ENCODE measurements at regions not wholly inside any gene's neighbourhood (a gene's known extent, or its start where the extent isn't known, plus 50 kb on each side); places are given as distances from the start of the nearest gene placed in this dataset.

DNA sequence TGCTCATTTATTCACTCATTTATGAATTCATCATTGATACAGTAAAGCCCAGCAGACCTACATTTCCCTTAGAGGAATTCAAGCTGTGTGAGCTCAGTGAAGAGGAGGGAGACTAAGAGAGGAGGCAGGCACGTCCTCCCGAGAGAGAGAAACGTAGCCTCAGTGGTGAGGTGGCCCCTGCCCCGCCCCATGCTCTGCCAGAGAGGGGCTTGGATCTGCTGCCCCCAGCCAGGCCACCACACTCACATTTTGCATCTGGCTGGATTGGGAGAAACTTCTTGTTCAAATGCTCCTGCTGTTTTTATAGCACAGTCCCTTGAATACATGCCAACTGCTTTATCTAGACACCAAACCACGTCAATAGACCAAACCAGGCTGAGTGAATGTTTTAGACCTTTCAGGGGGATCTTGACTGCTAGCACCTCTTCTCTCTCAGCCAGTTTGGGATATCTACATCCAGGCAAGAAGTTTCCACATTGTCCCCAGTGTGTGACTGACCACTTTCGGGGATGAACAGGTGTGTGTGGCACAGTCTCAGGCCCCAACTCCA, 67.7 kb upstream of the AJAP1 start:
- in situ Hi-C loops (cut with HindIII; ENCODE audit: low sequenced_read_pairs): no loop called here
- no peak overlapping the region for H3K4me3 ChIP-seq (ENCODE audit: low read depth, low read length)
- no peak for DNase-seq (ENCODE audit: low read depth, low spot score)
- TF ChIP-seq, protein P1, sequence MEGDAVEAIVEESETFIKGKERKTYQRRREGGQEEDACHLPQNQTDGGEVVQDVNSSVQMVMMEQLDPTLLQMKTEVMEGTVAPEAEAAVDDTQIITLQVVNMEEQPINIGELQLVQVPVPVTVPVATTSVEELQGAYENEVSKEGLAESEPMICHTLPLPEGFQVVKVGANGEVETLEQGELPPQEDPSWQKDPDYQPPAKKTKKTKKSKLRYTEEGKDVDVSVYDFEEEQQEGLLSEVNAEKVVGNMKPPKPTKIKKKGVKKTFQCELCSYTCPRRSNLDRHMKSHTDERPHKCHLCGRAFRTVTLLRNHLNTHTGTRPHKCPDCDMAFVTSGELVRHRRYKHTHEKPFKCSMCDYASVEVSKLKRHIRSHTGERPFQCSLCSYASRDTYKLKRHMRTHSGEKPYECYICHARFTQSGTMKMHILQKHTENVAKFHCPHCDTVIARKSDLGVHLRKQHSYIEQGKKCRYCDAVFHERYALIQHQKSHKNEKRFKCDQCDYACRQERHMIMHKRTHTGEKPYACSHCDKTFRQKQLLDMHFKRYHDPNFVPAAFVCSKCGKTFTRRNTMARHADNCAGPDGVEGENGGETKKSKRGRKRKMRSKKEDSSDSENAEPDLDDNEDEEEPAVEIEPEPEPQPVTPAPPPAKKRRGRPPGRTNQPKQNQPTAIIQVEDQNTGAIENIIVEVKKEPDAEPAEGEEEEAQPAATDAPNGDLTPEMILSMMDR (IDR thresholded peaks at IDR 0.05; ENCODE audit: low read depth, low read length): no peak

DNA sequence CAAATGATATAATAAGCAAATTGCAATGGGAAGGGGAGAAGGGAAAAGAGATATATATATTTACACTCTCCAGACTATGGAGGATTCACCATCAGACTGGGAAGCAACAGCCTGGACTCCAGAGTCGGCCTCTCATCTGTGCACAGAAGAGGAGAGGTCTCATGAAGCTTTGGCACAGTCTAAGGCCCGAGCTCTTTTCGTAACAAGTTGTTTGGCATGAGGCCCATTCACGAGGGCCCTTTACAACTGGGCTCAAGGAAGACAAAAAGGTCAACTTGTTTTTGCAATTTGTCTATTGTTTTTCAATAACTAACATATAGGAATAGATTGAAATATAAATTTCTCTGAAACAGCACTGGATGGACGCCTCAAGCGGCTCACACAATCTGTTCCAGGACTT, 66.7 kb upstream of the AJAP1 start:
- no peak overlapping the region for H3K4me3 ChIP-seq (ENCODE audit: low read depth, low read length)
- TF ChIP-seq, protein P1 (IDR thresholded peaks at IDR 0.05; ENCODE audit: low read depth, low read length): no peak
- in situ Hi-C loops (cut with HindIII; ENCODE audit: low sequenced_read_pairs): no loop called here
- no peak for DNase-seq (ENCODE audit: low read depth, low spot score)

DNA sequence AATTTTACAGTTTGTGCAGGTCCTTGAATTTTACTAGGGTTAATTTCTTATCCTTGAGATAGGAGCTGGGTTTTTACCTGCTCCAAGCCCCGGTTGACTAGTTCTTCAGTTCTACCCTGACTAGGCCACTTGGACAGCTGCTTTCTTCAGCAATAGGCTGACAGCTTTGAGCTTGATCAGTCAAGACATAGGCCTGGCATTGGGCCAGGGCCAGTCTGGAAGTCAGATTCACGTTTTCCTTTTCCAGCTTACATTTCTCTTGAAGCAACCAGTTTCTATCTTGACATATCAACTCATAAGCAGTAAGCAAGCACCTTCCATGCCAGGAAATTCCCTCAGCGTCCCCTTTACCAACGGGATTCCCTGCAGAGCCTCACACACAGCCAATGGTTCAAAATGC, 63.7 kb upstream of the AJAP1 start:
- in situ Hi-C loops (cut with HindIII; ENCODE audit: low sequenced_read_pairs): no loop called here
- TF ChIP-seq, protein P1 (IDR thresholded peaks at IDR 0.05; ENCODE audit: low read depth, low read length): no peak

DNA sequence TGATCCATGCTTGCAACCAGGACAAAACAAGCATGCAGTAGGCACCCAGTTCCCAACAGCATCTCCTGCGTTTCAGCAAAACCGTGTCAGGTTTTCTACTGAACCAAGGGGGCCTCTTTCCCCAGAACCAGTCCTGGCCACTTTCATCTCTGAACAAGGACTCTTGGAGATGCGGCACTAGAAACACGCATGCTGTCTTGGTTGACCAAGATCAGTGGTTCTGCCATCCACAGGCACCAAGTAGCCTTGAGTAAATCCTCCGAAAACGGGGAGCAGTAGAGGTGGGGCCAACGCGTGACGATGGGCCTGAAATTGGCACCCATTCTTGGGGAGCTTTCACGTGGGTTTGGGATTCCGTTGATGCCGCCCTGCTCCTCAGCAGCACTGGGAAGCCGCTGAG, 62.5 kb upstream of the AJAP1 start:
- in situ Hi-C loops (cut with HindIII; ENCODE audit: low sequenced_read_pairs): no loop called here
- H3K4me3 ChIP-seq (ENCODE audit: low read depth, low read length): no peak overlapping the region
- DNase-seq (ENCODE audit: low read depth, low spot score): no peak
- TF ChIP-seq, protein P1 (IDR thresholded peaks at IDR 0.05; ENCODE audit: low read depth, low read length): no peak

More for the DNA sequence above, 63.7 kb upstream of the AJAP1 start:
- no peak for DNase-seq (ENCODE audit: low read depth, low spot score)
- H3K4me3 ChIP-seq (ENCODE audit: low read depth, low read length): no peak overlapping the region

DNA sequence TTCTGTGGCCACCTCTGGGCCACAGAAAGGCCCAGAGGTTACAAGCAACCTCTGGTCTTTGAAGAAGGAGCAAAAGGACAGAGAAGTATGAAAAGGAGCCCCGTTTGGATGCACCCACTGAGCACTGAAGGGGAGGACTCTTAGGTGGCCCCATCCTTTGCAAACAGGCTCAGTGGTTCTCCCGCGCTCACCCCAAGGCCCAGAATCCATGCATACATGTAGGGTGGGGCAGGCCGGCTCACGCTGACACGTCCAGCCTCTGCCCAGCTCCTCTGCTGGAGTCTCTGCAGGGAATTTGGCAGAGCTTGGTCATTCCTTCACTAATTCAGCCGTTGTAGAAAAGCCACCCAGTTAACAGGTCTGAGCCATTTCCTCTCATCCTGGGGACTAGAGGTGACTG, 61.3 kb upstream of the AJAP1 start:
- TF ChIP-seq, protein P1 (IDR thresholded peaks at IDR 0.05; ENCODE audit: low read depth, low read length): no peak
- in situ Hi-C loops (cut with HindIII; ENCODE audit: low sequenced_read_pairs): no loop called here
- DNase-seq (ENCODE audit: low read depth, low spot score): no peak

DNA sequence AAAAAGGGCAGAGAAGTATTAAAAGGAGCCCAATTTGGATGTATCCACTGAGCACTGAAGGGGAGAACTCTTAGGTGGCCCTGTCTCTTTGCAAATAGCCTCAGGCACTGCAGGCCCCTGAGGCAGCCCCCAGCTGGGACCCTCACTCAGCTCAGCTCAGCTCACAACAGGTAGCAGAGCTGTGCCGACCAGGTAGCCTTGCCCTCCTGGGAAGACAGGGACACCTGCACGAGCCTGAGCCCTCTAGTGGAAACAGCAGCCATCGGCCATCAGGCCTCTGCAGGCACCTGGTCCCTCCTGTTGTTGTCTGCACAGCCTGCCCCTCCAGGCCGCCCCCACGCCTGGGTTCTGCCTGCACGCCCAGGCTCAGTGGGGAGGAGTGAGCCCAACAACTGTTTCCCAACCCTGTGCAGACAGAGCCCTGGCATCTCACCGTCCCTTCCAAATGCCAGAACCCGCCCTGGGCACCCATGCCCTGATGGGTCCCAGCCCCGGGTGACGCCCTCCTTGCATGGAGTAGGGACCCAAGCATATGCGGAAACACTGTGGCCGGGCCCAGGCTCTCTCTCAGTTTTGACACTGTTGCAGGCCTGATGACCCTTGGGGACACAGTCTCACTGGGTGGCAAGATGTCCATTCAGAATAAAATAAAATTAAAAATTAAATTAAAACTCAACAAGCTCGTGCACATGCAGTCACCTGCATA, 60.0 kb upstream of the AJAP1 start:
- in situ Hi-C loops (cut with HindIII; ENCODE audit: low sequenced_read_pairs): no loop called here

More for the DNA sequence above, 61.3 kb upstream of the AJAP1 start:
- no peak overlapping the region for H3K4me3 ChIP-seq (ENCODE audit: low read depth, low read length)

More for the DNA sequence above, 60.0 kb upstream of the AJAP1 start:
- TF ChIP-seq, protein P1 (IDR thresholded peaks at IDR 0.05; ENCODE audit: low read depth, low read length): no peak
- DNase-seq (ENCODE audit: low read depth, low spot score): no peak
- no peak overlapping the region for H3K4me3 ChIP-seq (ENCODE audit: low read depth, low read length)

Data from astrocyte of the spinal cord (primary cell).